ENCODE measurements at regions not wholly inside any gene's neighbourhood (a gene's known extent, or its start where the extent isn't known, plus 50 kb on each side); places are given as distances from the start of the nearest gene placed in this dataset.

- H3K4me3 ChIP-seq (ENCODE audit: low read depth, low read length, poor library complexity, severe bottlenecking) = no peak overlapping the region
These were observed 207.2 kb downstream of the CD109 start for GRCh38 chr6:73903155-73903554.

GRCh38 chr6:73901986-73902385 lies 206.0 kb downstream of the CD109 start:
- no peaks in the 10 kb centered on the region for H4K20me1 ChIP-seq (ENCODE audit: insufficient read depth, low read length)
- H3K4me3 ChIP-seq (ENCODE audit: low read depth, low read length, poor library complexity, severe bottlenecking) = no peak overlapping the region
- no peak overlapping the region for H2AFZ ChIP-seq (ENCODE audit: low read length)
- H3F3A ChIP-seq (ENCODE audit: insufficient read depth, low read length) = no peaks in the 10 kb centered on the region
- H3K9me2 ChIP-seq (ENCODE audit: low read depth, low read length) = no peaks in the 10 kb centered on the region
- TF ChIP-seq EZH2 (IDR thresholded peaks at IDR 0.05; ENCODE audit: borderline replicate concordance, low read length) = no peak
- no peak for TF ChIP-seq CTCF (IDR thresholded peaks at IDR 0.05; ENCODE audit: low read length)
- H3K27ac ChIP-seq (ENCODE audit: low read depth, low read length, poor library complexity, severe bottlenecking) = no peak overlapping the region
- no peaks in the 10 kb centered on the region for H3K36me3 ChIP-seq (ENCODE audit: insufficient read depth, low read length)
- no peak overlapping the region for H3K9ac ChIP-seq (ENCODE audit: low read length)
- H3K79me2 ChIP-seq (ENCODE audit: insufficient read depth, low read length) = no peaks in the 10 kb centered on the region
- no peaks in the 10 kb centered on the region for H3K9me3 ChIP-seq (ENCODE audit: low read length)
- no peaks in the 10 kb centered on the region for H3K27me3 ChIP-seq (ENCODE audit: insufficient read depth, low read length)
- H3K4me1 ChIP-seq (ENCODE audit: insufficient read depth, low read length, severe bottlenecking) = no peaks in the 10 kb centered on the region
- H3K4me2 ChIP-seq (ENCODE audit: low read length) = no peak overlapping the region

More at GRCh38 chr6:73903155-73903554, 207.2 kb downstream of the CD109 start:
- Histone ChIP-seq H3K9me2 (ENCODE audit: low read depth, low read length) (no peaks in the 10 kb centered on the region), H3K27me3 (ENCODE audit: insufficient read depth, low read length) (no peaks in the 10 kb centered on the region), H4K20me1 (ENCODE audit: insufficient read depth, low read length) (no peaks in the 10 kb centered on the region), H2AFZ (ENCODE audit: low read length) (no peak overlapping the region), H3K9me3 (ENCODE audit: low read length) (no peaks in the 10 kb centered on the region), H3K36me3 (ENCODE audit: insufficient read depth, low read length) (no peaks in the 10 kb centered on the region), H3K79me2 (ENCODE audit: insufficient read depth, low read length) (no peaks in the 10 kb centered on the region), H3K4me1 (ENCODE audit: insufficient read depth, low read length, severe bottlenecking) (no peaks in the 10 kb centered on the region), H3F3A (ENCODE audit: insufficient read depth, low read length) (no peaks in the 10 kb centered on the region), H3K4me2 (ENCODE audit: low read length) (no peak overlapping the region), H3K27ac (ENCODE audit: low read depth, low read length, poor library complexity, severe bottlenecking) (no peak overlapping the region), H3K9ac (ENCODE audit: low read length) (no peak overlapping the region)
- TF ChIP-seq CTCF (IDR thresholded peaks at IDR 0.05; ENCODE audit: low read length) (no peak), EZH2 (IDR thresholded peaks at IDR 0.05; ENCODE audit: borderline replicate concordance, low read length) (no peak)

GRCh38 chr6:73901311-73901710 lies 205.3 kb downstream of the CD109 start:
- Histone ChIP-seq H3K79me2 (ENCODE audit: insufficient read depth, low read length) (no peaks in the 10 kb centered on the region), H3K27ac (ENCODE audit: low read depth, low read length, poor library complexity, severe bottlenecking) (no peak overlapping the region), H3K27me3 (ENCODE audit: insufficient read depth, low read length) (no peaks in the 10 kb centered on the region), H2AFZ (ENCODE audit: low read length) (no peak overlapping the region), H3K9me3 (ENCODE audit: low read length) (no peaks in the 10 kb centered on the region), H3K9ac (ENCODE audit: low read length) (no peak overlapping the region), H3K4me3 (ENCODE audit: low read depth, low read length, poor library complexity, severe bottlenecking) (no peak overlapping the region), H3K4me2 (ENCODE audit: low read length) (no peak overlapping the region), H3K4me1 (ENCODE audit: insufficient read depth, low read length, severe bottlenecking) (no peaks in the 10 kb centered on the region), H3K36me3 (ENCODE audit: insufficient read depth, low read length) (no peaks in the 10 kb centered on the region), H4K20me1 (ENCODE audit: insufficient read depth, low read length) (no peaks in the 10 kb centered on the region), H3K9me2 (ENCODE audit: low read depth, low read length) (no peaks in the 10 kb centered on the region), H3F3A (ENCODE audit: insufficient read depth, low read length) (no peaks in the 10 kb centered on the region)
- TF ChIP-seq EZH2 (IDR thresholded peaks at IDR 0.05; ENCODE audit: borderline replicate concordance, low read length) (no peak), CTCF (IDR thresholded peaks at IDR 0.05; ENCODE audit: low read length) (no peak)
